Chondrocyte (in vitro differentiated cells): ENCODE measurements at regions not wholly inside any gene's neighbourhood (a gene's known extent, or its start where the extent isn't known, plus 50 kb on each side); places are given as distances from the start of the nearest gene placed in this dataset.

Source experiments
- DNase-seq: peaks from one replicate; pipeline ENCODE4 v3.0.0; 2021; ENCODE audit warnings: mixed read lengths, low spot score
- H3K27ac Mint-ChIP-seq: one replicate; pipeline ENCODE4 v1.8.0; 2021; ENCODE audit warnings: mild to moderate bottlenecking, moderate library complexity, mixed read lengths; ENCODE audit not compliant: unreplicated experiment
- H3K27me3 Mint-ChIP-seq: 2 replicates; pipeline ENCODE4 v1.8.0; 2021; ENCODE audit warnings: low read depth, mixed read lengths
- H3K36me3 Mint-ChIP-seq: 2 replicates; pipeline ENCODE4 v1.8.0; 2021; ENCODE audit warnings: low read depth, mixed read lengths
- H3K4me1 Mint-ChIP-seq: 2 replicates; pipeline ENCODE4 v1.8.0; 2021; ENCODE audit warnings: low read depth, mild to moderate bottlenecking, mixed read lengths
- H3K4me3 Mint-ChIP-seq: one replicate; pipeline ENCODE4 v1.8.0; 2021; ENCODE audit warnings: mild to moderate bottlenecking, moderate library complexity, mixed read lengths; ENCODE audit not compliant: unreplicated experiment
- H3K9me3 Mint-ChIP-seq: 2 replicates; pipeline ENCODE4 v1.8.0; 2021; ENCODE audit warnings: low read depth, mixed read lengths
- CTCF ChIP-seq: fragments of 200-600 bp; sonication (generic); IDR thresholded peaks from 2 replicates; pipeline ENCODE4 v1.5.0; 2021; ENCODE audit warnings: antibody characterized with exemption, mild to moderate bottlenecking, moderate library complexity

DNA sequence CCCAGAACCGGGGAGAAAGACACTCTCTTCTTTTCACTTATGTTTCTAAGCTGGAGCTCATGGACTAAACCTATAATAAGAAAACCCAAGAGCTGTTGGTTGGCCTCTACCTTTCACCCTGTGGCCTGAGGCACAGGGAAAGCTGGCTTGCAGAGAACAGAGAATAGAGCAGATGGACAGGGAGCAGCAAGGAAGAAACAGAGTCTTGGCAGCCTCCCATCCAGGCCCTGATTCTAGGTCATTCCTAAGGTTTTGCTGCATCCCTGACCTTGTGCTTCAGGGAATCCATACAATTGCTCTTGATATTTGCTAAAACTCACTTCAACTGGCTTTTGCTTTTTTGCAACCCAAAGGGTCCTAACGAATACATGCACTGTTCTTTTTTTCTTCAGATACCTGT, 87.8 kb downstream of the SMIM20 start:
- Mint-ChIP-seq H3K4me1 (peaks cover 4% of the 10 kb centered on the region), H3K27me3 (peaks cover 14% of the 10 kb centered on the region), H3K4me3 (no peak overlapping the region), H3K27ac (no peak overlapping the region), H3K9me3 (peaks cover 4% of the 10 kb centered on the region), H3K36me3 (no peaks in the 10 kb centered on the region)
- DNase-seq: no peak
- TF ChIP-seq CTCF: no peak

DNA sequence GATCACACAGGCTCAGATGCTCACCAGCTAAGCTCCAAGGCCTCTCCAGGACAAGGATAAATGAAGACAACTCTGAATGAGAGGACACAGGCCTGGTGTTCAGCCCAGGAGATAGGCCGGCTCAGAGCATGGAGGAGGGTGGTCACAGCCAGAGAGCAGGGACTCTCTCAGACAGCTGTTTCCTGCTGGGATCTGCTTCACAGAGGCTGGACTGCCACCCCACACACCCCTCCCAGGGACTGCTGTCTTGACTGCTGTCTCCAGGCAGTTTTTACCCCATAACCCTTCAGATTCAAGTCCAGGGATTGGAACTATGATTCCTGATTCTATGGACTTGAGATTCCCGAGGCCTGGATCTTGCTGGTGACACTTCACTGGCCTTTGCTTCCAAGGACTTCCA, 89.0 kb downstream of the SMIM20 start:
- H3K36me3 Mint-ChIP-seq: no peaks in the 10 kb centered on the region
- H3K27me3 Mint-ChIP-seq: peaks cover 14% of the 10 kb centered on the region
- no peak for DNase-seq
- no peak for TF ChIP-seq CTCF
- H3K9me3 Mint-ChIP-seq: peaks cover 4% of the 10 kb centered on the region
- H3K27ac Mint-ChIP-seq: no peak overlapping the region
- no peak overlapping the region for H3K4me3 Mint-ChIP-seq
- peaks cover 4% of the 10 kb centered on the region for H3K4me1 Mint-ChIP-seq

DNA sequence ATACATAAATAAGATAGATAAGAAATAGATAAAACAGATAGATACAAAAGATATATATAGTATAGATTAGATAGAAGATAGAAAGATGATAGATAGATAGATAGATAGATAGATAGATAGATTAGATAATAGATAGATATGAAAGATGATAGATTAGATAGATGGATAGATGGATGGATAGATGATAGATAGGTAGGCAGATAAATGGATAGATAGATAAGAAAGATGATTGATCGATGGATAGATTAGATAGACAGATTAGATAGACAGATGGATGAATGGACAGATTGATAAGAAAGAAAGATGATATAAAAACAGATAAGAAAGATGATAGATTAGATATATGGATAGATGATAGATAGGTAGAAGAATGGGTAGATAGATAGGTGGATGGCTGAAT, 90.3 kb downstream of the SMIM20 start:
- H3K27ac Mint-ChIP-seq: no peak overlapping the region
- TF ChIP-seq CTCF: no peak
- H3K4me3 Mint-ChIP-seq: no peak overlapping the region
- peaks cover 8% of the 10 kb centered on the region for H3K9me3 Mint-ChIP-seq
- no peaks in the 10 kb centered on the region for H3K36me3 Mint-ChIP-seq
- peaks cover 4% of the 10 kb centered on the region for H3K4me1 Mint-ChIP-seq
- DNase-seq: no peak
- peaks cover 14% of the 10 kb centered on the region for H3K27me3 Mint-ChIP-seq

- peaks cover 12% of the 10 kb centered on the region for H3K9me3 Mint-ChIP-seq
- TF ChIP-seq CTCF: no peak
- no peak for DNase-seq
- H3K36me3 Mint-ChIP-seq: peaks cover 1% of the 10 kb centered on the region
- no peak overlapping the region for H3K27ac Mint-ChIP-seq
- peaks cover 14% of the 10 kb centered on the region for H3K27me3 Mint-ChIP-seq
- no peak overlapping the region for H3K4me3 Mint-ChIP-seq
- no peaks in the 10 kb centered on the region for H3K4me1 Mint-ChIP-seq
Measured at GRCh38 chr4:26005764-26006163, 91.7 kb downstream of the SMIM20 start.

DNA sequence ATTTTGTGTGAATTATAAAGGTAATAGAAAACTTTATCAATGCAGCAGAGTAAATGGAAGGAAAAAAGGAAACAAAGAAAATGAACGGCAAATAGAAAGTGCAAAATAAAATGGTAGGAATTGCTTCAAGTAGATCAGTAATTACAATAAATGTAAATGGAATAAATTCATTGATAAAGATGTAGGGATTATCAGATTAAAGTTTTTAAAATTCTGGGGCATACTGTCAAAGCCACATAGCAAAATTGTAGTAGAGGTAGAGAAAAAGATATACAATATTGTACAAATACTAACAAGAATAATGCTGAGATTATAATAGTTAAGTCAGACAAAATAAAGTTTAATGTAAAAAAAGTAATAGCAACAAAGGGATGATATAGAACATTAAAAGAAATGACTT, 94.7 kb downstream of the SMIM20 start:
- no peak for TF ChIP-seq CTCF

More for the DNA sequence above, 94.7 kb downstream of the SMIM20 start:
- Mint-ChIP-seq H3K4me1 (no peaks in the 10 kb centered on the region), H3K9me3 (peaks cover 8% of the 10 kb centered on the region), H3K4me3 (no peak overlapping the region), H3K36me3 (peaks cover 1% of the 10 kb centered on the region), H3K27ac (no peak overlapping the region), H3K27me3 (peaks cover 24% of the 10 kb centered on the region)
- DNase-seq: no peak
